ENCODE measurements at regions not wholly inside any gene's neighbourhood (a gene's known extent, or its start where the extent isn't known, plus 50 kb on each side); places are given as distances from the start of the nearest gene placed in this dataset.

DNA sequence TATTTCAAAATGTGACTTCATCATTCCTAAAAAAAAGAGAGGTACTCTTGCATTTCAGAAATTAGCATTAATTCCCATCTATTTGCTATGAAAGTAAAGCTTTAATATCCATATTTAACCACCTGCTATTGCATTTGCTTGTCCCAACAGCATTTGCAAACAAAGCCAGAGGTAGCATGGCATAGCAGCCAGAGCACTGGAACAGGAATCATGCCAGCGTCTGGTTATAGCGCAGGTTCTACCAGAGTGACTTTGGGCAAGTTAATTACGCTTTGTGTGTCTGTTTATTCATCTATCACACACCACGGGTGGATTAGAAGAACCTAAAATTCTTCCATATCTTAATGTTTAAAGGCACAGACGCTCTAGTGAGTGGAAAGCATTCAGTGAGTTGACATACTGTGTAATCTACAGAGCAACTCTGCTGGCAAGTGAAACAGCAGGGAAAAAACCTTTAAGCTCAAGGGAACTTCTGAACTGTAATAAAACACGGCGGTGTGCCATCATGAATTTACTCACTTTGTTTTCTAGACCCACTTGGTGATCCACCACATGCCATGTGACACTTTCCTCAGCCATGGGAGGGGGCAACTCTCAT is 76.6 kb upstream of the QRFPR start:
- H3K27ac Mint-ChIP-seq (ENCODE audit: unreplicated experiment): no peak overlapping the region
- H3K27me3 Mint-ChIP-seq (ENCODE audit: low read depth): peaks cover 32% of the 10 kb centered on the region

DNA sequence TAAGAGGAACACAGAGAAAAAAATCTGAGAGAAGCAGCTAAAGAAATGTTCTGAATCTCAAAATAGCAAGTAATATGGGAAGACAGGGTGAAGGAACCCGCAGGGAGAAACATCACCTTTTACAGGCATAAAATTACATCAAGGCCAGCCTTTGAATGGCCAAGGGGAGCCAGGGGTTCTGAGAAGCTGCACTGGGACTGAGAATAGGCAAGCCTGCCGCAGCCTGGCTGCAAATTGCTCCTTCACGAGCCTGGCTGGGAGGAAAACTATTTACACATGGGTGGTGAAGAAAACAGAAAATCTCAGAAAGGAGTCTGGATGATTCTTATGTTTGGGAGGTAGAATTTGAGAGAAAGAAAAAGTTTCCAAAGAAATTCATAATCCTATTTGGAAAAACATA is 74.5 kb upstream of the QRFPR start:
- Mint-ChIP-seq H3K9me3 (ENCODE audit: low read depth) (no peaks in the 10 kb centered on the region), H3K4me3 (ENCODE audit: unreplicated experiment) (no peak overlapping the region), H3K27me3 (ENCODE audit: low read depth) (peaks cover 29% of the 10 kb centered on the region), H3K27ac (ENCODE audit: unreplicated experiment) (no peak overlapping the region), H3K4me1 (ENCODE audit: low read depth) (peaks cover 4% of the 10 kb centered on the region), H3K36me3 (ENCODE audit: low read depth) (no peaks in the 10 kb centered on the region)
- TF ChIP-seq, protein P1, sequence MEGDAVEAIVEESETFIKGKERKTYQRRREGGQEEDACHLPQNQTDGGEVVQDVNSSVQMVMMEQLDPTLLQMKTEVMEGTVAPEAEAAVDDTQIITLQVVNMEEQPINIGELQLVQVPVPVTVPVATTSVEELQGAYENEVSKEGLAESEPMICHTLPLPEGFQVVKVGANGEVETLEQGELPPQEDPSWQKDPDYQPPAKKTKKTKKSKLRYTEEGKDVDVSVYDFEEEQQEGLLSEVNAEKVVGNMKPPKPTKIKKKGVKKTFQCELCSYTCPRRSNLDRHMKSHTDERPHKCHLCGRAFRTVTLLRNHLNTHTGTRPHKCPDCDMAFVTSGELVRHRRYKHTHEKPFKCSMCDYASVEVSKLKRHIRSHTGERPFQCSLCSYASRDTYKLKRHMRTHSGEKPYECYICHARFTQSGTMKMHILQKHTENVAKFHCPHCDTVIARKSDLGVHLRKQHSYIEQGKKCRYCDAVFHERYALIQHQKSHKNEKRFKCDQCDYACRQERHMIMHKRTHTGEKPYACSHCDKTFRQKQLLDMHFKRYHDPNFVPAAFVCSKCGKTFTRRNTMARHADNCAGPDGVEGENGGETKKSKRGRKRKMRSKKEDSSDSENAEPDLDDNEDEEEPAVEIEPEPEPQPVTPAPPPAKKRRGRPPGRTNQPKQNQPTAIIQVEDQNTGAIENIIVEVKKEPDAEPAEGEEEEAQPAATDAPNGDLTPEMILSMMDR (IDR thresholded peaks at IDR 0.05): no peak
- DNase-seq (ENCODE audit: low spot score): no peak

More for the DNA sequence above, 76.6 kb upstream of the QRFPR start:
- no peak for DNase-seq (ENCODE audit: low spot score)
- TF ChIP-seq, protein P1 (IDR thresholded peaks at IDR 0.05): no peak
- H3K4me1 Mint-ChIP-seq (ENCODE audit: low read depth): peaks cover 4% of the 10 kb centered on the region
- H3K4me3 Mint-ChIP-seq (ENCODE audit: unreplicated experiment): no peak overlapping the region
- no peaks in the 10 kb centered on the region for H3K36me3 Mint-ChIP-seq (ENCODE audit: low read depth)
- no peaks in the 10 kb centered on the region for H3K9me3 Mint-ChIP-seq (ENCODE audit: low read depth)

DNA sequence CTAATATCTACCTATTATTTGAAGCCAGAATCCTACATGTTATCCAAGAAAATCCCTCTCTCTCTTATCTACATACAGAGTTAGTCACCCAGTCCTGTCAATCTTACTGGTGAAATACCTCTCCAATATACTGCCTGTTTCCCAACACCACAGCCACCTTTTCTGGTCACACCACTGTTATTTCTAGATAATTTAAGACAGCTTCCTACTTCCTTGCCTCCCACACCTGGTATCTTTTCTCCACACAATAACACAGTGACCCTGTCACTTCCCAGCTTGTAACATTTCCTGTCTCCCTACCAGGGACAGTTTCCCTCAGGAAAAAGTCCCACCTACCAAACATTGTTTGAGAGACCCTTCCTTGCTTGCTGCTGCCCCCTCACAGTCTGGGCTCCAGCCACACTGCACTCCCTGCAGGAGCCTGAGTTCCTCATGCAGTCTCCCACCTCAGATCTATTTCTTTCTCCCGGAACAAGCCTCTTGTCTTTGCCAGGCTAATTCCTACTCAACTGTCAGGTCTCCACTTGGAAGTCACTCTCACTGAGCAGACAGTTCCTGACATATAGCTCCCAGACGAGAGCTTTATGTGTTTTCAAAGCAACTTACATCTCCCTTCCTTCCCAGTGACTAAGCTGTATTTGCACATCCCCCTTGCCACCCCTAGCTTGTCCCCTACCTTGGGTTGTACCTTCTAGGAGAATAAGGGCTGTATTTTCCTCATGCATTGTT is 73.6 kb upstream of the QRFPR start:
- no peak for DNase-seq (ENCODE audit: low spot score)
- TF ChIP-seq, protein P1 (IDR thresholded peaks at IDR 0.05): no peak
- Mint-ChIP-seq H3K4me1 (ENCODE audit: low read depth) (peaks cover 4% of the 10 kb centered on the region), H3K36me3 (ENCODE audit: low read depth) (no peaks in the 10 kb centered on the region), H3K27ac (ENCODE audit: unreplicated experiment) (no peak overlapping the region), H3K4me3 (ENCODE audit: unreplicated experiment) (no peak overlapping the region), H3K9me3 (ENCODE audit: low read depth) (no peaks in the 10 kb centered on the region), H3K27me3 (ENCODE audit: low read depth) (peaks cover 29% of the 10 kb centered on the region)

DNA sequence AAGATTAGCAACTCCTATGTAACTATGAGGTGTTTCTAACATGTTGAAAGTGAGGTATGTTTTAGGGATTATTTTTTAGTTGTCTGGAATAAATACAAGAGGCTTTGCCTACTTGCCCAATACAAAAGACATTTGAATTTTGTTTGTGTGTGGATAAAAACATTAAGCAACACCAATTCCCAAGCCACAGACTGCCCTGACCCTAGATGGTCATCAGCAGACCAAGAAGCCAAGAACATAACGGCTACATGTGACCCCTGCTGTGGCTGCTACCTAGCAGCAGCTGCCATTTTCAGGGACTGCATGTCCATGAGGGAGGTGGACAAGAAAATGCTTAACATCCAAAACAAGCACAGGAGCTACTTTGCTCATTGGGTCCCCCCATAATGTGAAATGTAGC is 70.5 kb upstream of the QRFPR start:
- Mint-ChIP-seq H3K9me3 (ENCODE audit: low read depth) (no peaks in the 10 kb centered on the region), H3K4me3 (ENCODE audit: unreplicated experiment) (no peak overlapping the region), H3K36me3 (ENCODE audit: low read depth) (no peaks in the 10 kb centered on the region), H3K27ac (ENCODE audit: unreplicated experiment) (no peak overlapping the region), H3K27me3 (ENCODE audit: low read depth) (peaks cover 26% of the 10 kb centered on the region), H3K4me1 (ENCODE audit: low read depth) (peaks cover 4% of the 10 kb centered on the region)
- DNase-seq (ENCODE audit: low spot score): no peak
- TF ChIP-seq, protein P1 (IDR thresholded peaks at IDR 0.05): no peak

DNA sequence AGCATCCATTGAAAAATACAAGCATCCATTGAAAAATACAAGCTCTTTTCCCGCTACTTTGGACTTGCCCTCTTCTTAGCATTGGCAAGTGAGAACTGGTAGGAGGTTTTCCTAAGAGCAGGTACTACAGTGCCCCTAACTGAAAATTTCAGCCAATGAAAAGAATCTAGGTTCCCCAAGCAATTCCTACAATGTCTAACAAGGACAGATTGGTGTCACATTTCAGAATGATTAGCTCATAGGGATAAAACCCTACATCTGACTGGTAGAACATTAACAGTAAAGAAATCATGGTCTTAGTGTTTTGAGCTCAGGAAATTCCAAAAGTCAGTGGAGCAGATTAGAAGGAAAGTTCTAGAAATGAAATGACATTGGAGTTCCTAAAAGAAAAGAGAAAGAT is 68.6 kb upstream of the QRFPR start:
- Mint-ChIP-seq H3K36me3 (ENCODE audit: low read depth) (no peaks in the 10 kb centered on the region), H3K27me3 (ENCODE audit: low read depth) (peaks cover 16% of the 10 kb centered on the region), H3K4me3 (ENCODE audit: unreplicated experiment) (no peak overlapping the region), H3K27ac (ENCODE audit: unreplicated experiment) (no peak overlapping the region), H3K4me1 (ENCODE audit: low read depth) (no peaks in the 10 kb centered on the region), H3K9me3 (ENCODE audit: low read depth) (peaks cover 10% of the 10 kb centered on the region)
- DNase-seq (ENCODE audit: low spot score): no peak
- TF ChIP-seq, protein P1 (IDR thresholded peaks at IDR 0.05): no peak
